GM12891 (cell line): ENCODE measurements at regions not wholly inside any gene's neighbourhood (a gene's known extent, or its start where the extent isn't known, plus 50 kb on each side); places are given as distances from the start of the nearest gene placed in this dataset.

Source experiments
- POLR2A ChIP-seq: IDR thresholded peaks from 2 replicates; pipeline ENCODE4 v1.6.1; 2011; ENCODE audit warnings: low read depth, low read length, control low read depth
- POLR2AphosphoS5 ChIP-seq: IDR thresholded peaks from 2 replicates; pipeline ENCODE4 v1.6.1; 2011; ENCODE audit warnings: low read depth, low read length, control low read depth
- POU2F2 ChIP-seq: IDR thresholded peaks from 2 replicates; pipeline ENCODE4 v1.6.1; 2011; ENCODE audit warnings: low read depth, mild to moderate bottlenecking, control low read depth, low read length, moderate library complexity
- TAF1 ChIP-seq: IDR thresholded peaks from 2 replicates; pipeline ENCODE4 v1.6.1; 2011; ENCODE audit warnings: low read depth, low read length, control low read depth

- TF ChIP-seq TAF1: no peak
- no peak for TF ChIP-seq POLR2A
- TF ChIP-seq POLR2AphosphoS5: no peak
- TF ChIP-seq POU2F2: no peak
Observed at GRCh38 chr12:94889445-94890210, 113.9 kb downstream of the NDUFA12 start.
